Spinal cord (tissue), 9 donors: ENCODE measurements at regions not wholly inside any gene's neighbourhood (a gene's known extent, or its start where the extent isn't known, plus 50 kb on each side); places are given as distances from the start of the nearest gene placed in this dataset.
"Not testable (repeated sequence)": the region's sequence is repeated elsewhere in the genome, so short reads cannot be mapped to it uniquely, and the experiment has no call there.

Experiments used
- DNase-seq, 6 donors: peaks; one replicate each; pipeline versions ENCODE4 v3.0.0 to v3.0.0-alpha.2; 2013 to 2015; ENCODE audit warnings: low spot score in 6 of 6, low read depth in 4 of 6
- H3K27ac ChIP-seq: one replicate; pipeline ENCODE4 v1.5.1; 2013; ENCODE audit warnings: low read depth, low read length, control low read depth
- H3K27me3 ChIP-seq: one replicate; pipeline ENCODE4 v1.6.1; 2013; ENCODE audit warnings: low read length; ENCODE audit not compliant: control insufficient read depth, insufficient read depth
- H3K36me3 ChIP-seq: one replicate; pipeline ENCODE4 v1.6.1; 2013; ENCODE audit warnings: low read length; ENCODE audit not compliant: control insufficient read depth, insufficient read depth
- H3K4me1 ChIP-seq: one replicate; pipeline ENCODE4 v1.6.1; 2013; ENCODE audit warnings: low read length; ENCODE audit not compliant: control insufficient read depth, insufficient read depth
- H3K4me3 ChIP-seq: one replicate; pipeline ENCODE4 v1.5.1; 2013; ENCODE audit warnings: low read depth, low read length, control low read depth
- H3K9me3 ChIP-seq: one replicate; pipeline ENCODE4 v1.6.1; 2013; ENCODE audit warnings: low read length; ENCODE audit not compliant: control insufficient read depth, insufficient read depth
- WGBS: methylation state at CpG from one replicate; pipeline ENCODE4 v1.1.5; 2013; ENCODE audit warnings: missing lambda C conversion rate; ENCODE audit not compliant: insufficient coverage; 5-methylcytosine and 5-hydroxymethylcytosine counted together
- donor health status: healthy.

GRCh38 chr4:189513421-189513820, 427.3 kb upstream of the FRG1 start:
- Histone ChIP-seq H3K4me3 (no peak overlapping the region), H3K36me3 (no peaks in the 10 kb centered on the region), H3K4me1 (no peaks in the 10 kb centered on the region), H3K27ac (no peak overlapping the region), H3K27me3 (no peaks in the 10 kb centered on the region), H3K9me3 (no peaks in the 10 kb centered on the region)
- WGBS: 52% methylated on average over 6 of the region's 7 CpGs
- DNase-seq: peak in 2 of 6 donors; percentile 4 to 84

GRCh38 chr4:189514209-189514608, 426.5 kb upstream of the FRG1 start:
- DNase-seq: no peak
- WGBS: 99% methylated on average over 9 of the region's 9 CpGs
- Histone ChIP-seq H3K4me1 (no peaks in the 10 kb centered on the region), H3K4me3 (no peak overlapping the region), H3K27ac (no peak overlapping the region), H3K27me3 (no peaks in the 10 kb centered on the region), H3K9me3 (no peaks in the 10 kb centered on the region), H3K36me3 (no peaks in the 10 kb centered on the region)

GRCh38 chr4:189516902-189517301, 423.8 kb upstream of the FRG1 start:
- Histone ChIP-seq H3K27me3 (no peaks in the 10 kb centered on the region), H3K27ac (no peak overlapping the region), H3K36me3 (no peaks in the 10 kb centered on the region), H3K4me3 (no peak overlapping the region), H3K4me1 (no peaks in the 10 kb centered on the region), H3K9me3 (no peaks in the 10 kb centered on the region)
- DNase-seq: no peak
- WGBS: no CpG with 5 or more reads among the region's 1 CpG

GRCh38 chr4:189519186-189519585, 421.5 kb upstream of the FRG1 start:
- DNase-seq: no peak
- peaks cover 2% of the 10 kb centered on the region for H3K9me3 ChIP-seq
- WGBS: no CpG with 5 or more reads among the region's 2 CpGs
- H3K27ac ChIP-seq: no peak overlapping the region
- H3K4me1 ChIP-seq: no peaks in the 10 kb centered on the region
- no peak overlapping the region for H3K4me3 ChIP-seq
- H3K36me3 ChIP-seq: no peaks in the 10 kb centered on the region
- no peaks in the 10 kb centered on the region for H3K27me3 ChIP-seq

GRCh38 chr4:189525304-189525703, 415.4 kb upstream of the FRG1 start:
- Histone ChIP-seq H3K9me3 (peaks cover 13% of the 10 kb centered on the region), H3K27me3 (no peaks in the 10 kb centered on the region), H3K4me1 (no peaks in the 10 kb centered on the region), H3K27ac (no peak overlapping the region), H3K36me3 (no peaks in the 10 kb centered on the region), H3K4me3 (no peak overlapping the region)
- DNase-seq: no peak
- WGBS: 60% methylated on average over 4 of the region's 4 CpGs

- H3K4me1 ChIP-seq: no peaks in the 10 kb centered on the region
- no peaks in the 10 kb centered on the region for H3K27me3 ChIP-seq
- peak in 1 of 6 donors; percentile 13 for DNase-seq
- peaks cover 9% of the 10 kb centered on the region for H3K9me3 ChIP-seq
- no peak overlapping the region for H3K27ac ChIP-seq
- no peaks in the 10 kb centered on the region for H3K36me3 ChIP-seq
- no peak overlapping the region for H3K4me3 ChIP-seq
- WGBS: 49% methylated on average over 2 of the region's 2 CpGs
Observed at GRCh38 chr4:189530848-189531247, 409.8 kb upstream of the FRG1 start.

- DNase-seq: no peak
- peaks cover 6% of the 10 kb centered on the region for H3K9me3 ChIP-seq
- H3K27me3 ChIP-seq: no peaks in the 10 kb centered on the region
- no peaks in the 10 kb centered on the region for H3K36me3 ChIP-seq
- no peaks in the 10 kb centered on the region for H3K4me1 ChIP-seq
- H3K4me3 ChIP-seq: no peak overlapping the region
- no peak overlapping the region for H3K27ac ChIP-seq
- WGBS: no CpG with 5 or more reads among the region's 2 CpGs
Observed at GRCh38 chr4:189533603-189534002, 407.1 kb upstream of the FRG1 start.

- H3K27me3 ChIP-seq: no peaks in the 10 kb centered on the region
- no peaks in the 10 kb centered on the region for H3K9me3 ChIP-seq
- no peaks in the 10 kb centered on the region for H3K36me3 ChIP-seq
- DNase-seq: peak in 1 of 6 donors; percentile 11
- H3K4me1 ChIP-seq: no peaks in the 10 kb centered on the region
- no peak overlapping the region for H3K4me3 ChIP-seq
- no peak overlapping the region for H3K27ac ChIP-seq
- 81% methylated on average over 4 of the region's 7 CpGs for WGBS
Observed at GRCh38 chr4:189547559-189547958, 393.1 kb upstream of the FRG1 start.

- WGBS: 65% methylated on average over 4 of the region's 6 CpGs
- H3K4me1 ChIP-seq: no peaks in the 10 kb centered on the region
- no peaks in the 10 kb centered on the region for H3K9me3 ChIP-seq
- H3K27me3 ChIP-seq: no peaks in the 10 kb centered on the region
- no peaks in the 10 kb centered on the region for H3K36me3 ChIP-seq
- no peak overlapping the region for H3K4me3 ChIP-seq
- peak in 1 of 6 donors; percentile 24 for DNase-seq
- no peak overlapping the region for H3K27ac ChIP-seq
Observed at GRCh38 chr4:189548484-189549125, 392.1 kb upstream of the FRG1 start.

GRCh38 chr4:189551931-189552670, 388.6 kb upstream of the FRG1 start:
- WGBS: 78% methylated on average over 10 of the region's 17 CpGs
- not testable (repeated sequence) for H3K27me3 ChIP-seq, H3K4me3 ChIP-seq, H3K36me3 ChIP-seq, H3K27ac ChIP-seq, H3K4me1 ChIP-seq, H3K9me3 ChIP-seq, DNase-seq
